Activated T-cell treated with anti-CD3 and anti-CD28 coated beads, Interleukin-2, amount 50 U/mL, for 4 hours (primary cell): ENCODE measurements at regions not wholly inside any gene's neighbourhood (a gene's known extent, or its start where the extent isn't known, plus 50 kb on each side); places are given as distances from the start of the nearest gene placed in this dataset.
A peak's percentile ranks its signal among the peaks of the same experiment; 100 is the strongest.
"Not testable (repeated sequence)": the region's sequence is repeated elsewhere in the genome, so short reads cannot be mapped to it uniquely, and the experiment has no call there.

ENCODE experiments used
- ATAC-seq, 2 donors: fragments of 200-7000 bp; cut with Tn5 transposase; one replicate each; pipeline ENCODE4 v1.10.0; 2021
- DNase-seq: peaks from one replicate; pipeline ENCODE4 v3.0.0-alpha.2; 2020
- H3K27me3 Mint-ChIP-seq: one replicate; pipeline ENCODE4 v1.8.0; 2021; ENCODE audit warnings: low read depth, mixed read lengths
- H3K36me3 Mint-ChIP-seq: one replicate; pipeline ENCODE4 v1.8.0; 2022; ENCODE audit warnings: mixed read lengths; ENCODE audit not compliant: insufficient read depth
- H3K4me1 Mint-ChIP-seq: one replicate; pipeline ENCODE4 v1.8.0; 2021; ENCODE audit warnings: low read depth, mixed read lengths
- H3K4me3 Mint-ChIP-seq: one replicate; pipeline ENCODE4 v1.8.0; 2021; ENCODE audit warnings: mild to moderate bottlenecking, moderate library complexity, mixed read lengths
- H3K9me3 Mint-ChIP-seq: one replicate; pipeline ENCODE4 v1.8.0; 2021; ENCODE audit warnings: mixed read lengths

- Mint-ChIP-seq H3K27me3 (no peaks in the 10 kb centered on the region), H3K9me3 (no peaks in the 10 kb centered on the region), H3K36me3 (no peaks in the 10 kb centered on the region), H3K4me1 (peaks cover 15% of the 10 kb centered on the region), H3K4me3 (no peak overlapping the region)
- no peak for ATAC-seq
- no peak for DNase-seq
Observed at GRCh38 chr1:91596474-91596873, 95.8 kb downstream of the CDC7 start.

- Mint-ChIP-seq H3K4me1 (peaks cover 7% of the 10 kb centered on the region), H3K27me3 (no peaks in the 10 kb centered on the region), H3K9me3 (no peaks in the 10 kb centered on the region), H3K4me3 (no peak overlapping the region), H3K36me3 (no peaks in the 10 kb centered on the region)
- DNase-seq (no peak), ATAC-seq (no peak)
Observed at GRCh38 chr1:91597215-91597614, 96.6 kb downstream of the CDC7 start.

- no peak for ATAC-seq
- no peaks in the 10 kb centered on the region for H3K36me3 Mint-ChIP-seq
- no peak for DNase-seq
- H3K9me3 Mint-ChIP-seq, result no peaks in the 10 kb centered on the region
- H3K4me3 Mint-ChIP-seq, result no peak overlapping the region
- peaks cover 5% of the 10 kb centered on the region for H3K4me1 Mint-ChIP-seq
- H3K27me3 Mint-ChIP-seq, result no peaks in the 10 kb centered on the region
Observed at GRCh38 chr1:91600431-91601337, 100.0 kb downstream of the CDC7 start.

- DNase-seq (no peak), ATAC-seq (no peak)
- no peaks in the 10 kb centered on the region for H3K36me3 Mint-ChIP-seq
- H3K4me3 Mint-ChIP-seq, result no peak overlapping the region
- H3K9me3 Mint-ChIP-seq, result no peaks in the 10 kb centered on the region
- no peaks in the 10 kb centered on the region for H3K27me3 Mint-ChIP-seq
- H3K4me1 Mint-ChIP-seq, result peaks cover 5% of the 10 kb centered on the region
Observed at GRCh38 chr1:91601554-91602376, 101.1 kb downstream of the CDC7 start.

GRCh38 chr1:91603409-91603808, 102.8 kb downstream of the CDC7 start:
- Mint-ChIP-seq H3K36me3 (no peaks in the 10 kb centered on the region), H3K4me3 (no peak overlapping the region), H3K4me1 (peaks cover 3% of the 10 kb centered on the region), H3K27me3 (no peaks in the 10 kb centered on the region), H3K9me3 (no peaks in the 10 kb centered on the region)
- no peak for DNase-seq
- peak; percentile 18 to 52 for ATAC-seq

GRCh38 chr1:91604632-91605031, 104.0 kb downstream of the CDC7 start:
- H3K4me1 Mint-ChIP-seq, result peaks cover 3% of the 10 kb centered on the region
- H3K4me3 Mint-ChIP-seq, result no peak overlapping the region
- no peaks in the 10 kb centered on the region for H3K36me3 Mint-ChIP-seq
- ATAC-seq (no peak), DNase-seq (no peak)
- no peaks in the 10 kb centered on the region for H3K27me3 Mint-ChIP-seq
- H3K9me3 Mint-ChIP-seq, result no peaks in the 10 kb centered on the region

- H3K4me1 Mint-ChIP-seq, result peaks cover 3% of the 10 kb centered on the region
- no peak for DNase-seq
- no peaks in the 10 kb centered on the region for H3K9me3 Mint-ChIP-seq
- no peaks in the 10 kb centered on the region for H3K36me3 Mint-ChIP-seq
- ATAC-seq, result no peak
- H3K27me3 Mint-ChIP-seq, result no peaks in the 10 kb centered on the region
- no peak overlapping the region for H3K4me3 Mint-ChIP-seq
Observed at GRCh38 chr1:91605566-91605965, 104.9 kb downstream of the CDC7 start.

- no peaks in the 10 kb centered on the region for H3K9me3 Mint-ChIP-seq
- H3K4me3 Mint-ChIP-seq, result no peak overlapping the region
- ATAC-seq, result no peak
- no peaks in the 10 kb centered on the region for H3K36me3 Mint-ChIP-seq
- H3K27me3 Mint-ChIP-seq, result no peaks in the 10 kb centered on the region
- DNase-seq, result no peak
- H3K4me1 Mint-ChIP-seq, result peaks cover 3% of the 10 kb centered on the region
Observed at GRCh38 chr1:91606546-91607078, 106.0 kb downstream of the CDC7 start.

- not testable (repeated sequence) for DNase-seq, ATAC-seq, H3K27me3 Mint-ChIP-seq, H3K4me1 Mint-ChIP-seq, H3K36me3 Mint-ChIP-seq, H3K9me3 Mint-ChIP-seq, H3K4me3 Mint-ChIP-seq
Observed at GRCh38 chr1:91607686-91608085, 107.0 kb downstream of the CDC7 start.

- no peaks in the 10 kb centered on the region for H3K4me1 Mint-ChIP-seq
- no peak for DNase-seq
- no peaks in the 10 kb centered on the region for H3K36me3 Mint-ChIP-seq
- no peaks in the 10 kb centered on the region for H3K27me3 Mint-ChIP-seq
- no peak overlapping the region for H3K4me3 Mint-ChIP-seq
- no peaks in the 10 kb centered on the region for H3K9me3 Mint-ChIP-seq
- no peak for ATAC-seq
Observed at GRCh38 chr1:91608876-91609275, 108.2 kb downstream of the CDC7 start.

- no peaks in the 10 kb centered on the region for H3K9me3 Mint-ChIP-seq
- no peaks in the 10 kb centered on the region for H3K27me3 Mint-ChIP-seq
- DNase-seq (no peak), ATAC-seq (no peak)
- peaks cover 3% of the 10 kb centered on the region for H3K4me1 Mint-ChIP-seq
- no peak overlapping the region for H3K4me3 Mint-ChIP-seq
- no peaks in the 10 kb centered on the region for H3K36me3 Mint-ChIP-seq
Observed at GRCh38 chr1:91609551-91609950, 108.9 kb downstream of the CDC7 start.

- Mint-ChIP-seq H3K4me1 (peaks cover 3% of the 10 kb centered on the region), H3K27me3 (no peaks in the 10 kb centered on the region), H3K9me3 (no peaks in the 10 kb centered on the region), H3K4me3 (no peak overlapping the region), H3K36me3 (no peaks in the 10 kb centered on the region)
- DNase-seq, result no peak
- no peak for ATAC-seq
Observed at GRCh38 chr1:91610102-91610501, 109.5 kb downstream of the CDC7 start.

- peaks cover 3% of the 10 kb centered on the region for H3K4me1 Mint-ChIP-seq
- H3K9me3 Mint-ChIP-seq, result no peaks in the 10 kb centered on the region
- no peak for ATAC-seq
- H3K36me3 Mint-ChIP-seq, result no peaks in the 10 kb centered on the region
- H3K4me3 Mint-ChIP-seq, result no peak overlapping the region
- no peak for DNase-seq
- no peaks in the 10 kb centered on the region for H3K27me3 Mint-ChIP-seq
Observed at GRCh38 chr1:91610789-91611188, 110.1 kb downstream of the CDC7 start.

GRCh38 chr1:91611483-91611917, 110.8 kb downstream of the CDC7 start:
- Mint-ChIP-seq H3K27me3 (no peaks in the 10 kb centered on the region), H3K4me1 (peaks cover 3% of the 10 kb centered on the region), H3K36me3 (no peaks in the 10 kb centered on the region), H3K9me3 (no peaks in the 10 kb centered on the region), H3K4me3 (no peak overlapping the region)
- no peak for ATAC-seq
- DNase-seq, result no peak
